ENCODE measurements at regions not wholly inside any gene's neighbourhood (a gene's known extent, or its start where the extent isn't known, plus 50 kb on each side); places are given as distances from the start of the nearest gene placed in this dataset.

GRCh38 chr21:41095983-41096382 lies 72.0 kb upstream of the BACE2 start:
- no peak overlapping the region for H3K4me3 Mint-ChIP-seq
- ATAC-seq (no peak), DNase-seq (no peak)
- peaks cover 4% of the 10 kb centered on the region for H3K9me3 Mint-ChIP-seq
- no peaks in the 10 kb centered on the region for H3K4me1 Mint-ChIP-seq (ENCODE audit: low read depth)
- peaks cover 10% of the 10 kb centered on the region for H3K27me3 Mint-ChIP-seq (ENCODE audit: low read depth)
- no peaks in the 10 kb centered on the region for H3K36me3 Mint-ChIP-seq (ENCODE audit: insufficient read depth)

DNA sequence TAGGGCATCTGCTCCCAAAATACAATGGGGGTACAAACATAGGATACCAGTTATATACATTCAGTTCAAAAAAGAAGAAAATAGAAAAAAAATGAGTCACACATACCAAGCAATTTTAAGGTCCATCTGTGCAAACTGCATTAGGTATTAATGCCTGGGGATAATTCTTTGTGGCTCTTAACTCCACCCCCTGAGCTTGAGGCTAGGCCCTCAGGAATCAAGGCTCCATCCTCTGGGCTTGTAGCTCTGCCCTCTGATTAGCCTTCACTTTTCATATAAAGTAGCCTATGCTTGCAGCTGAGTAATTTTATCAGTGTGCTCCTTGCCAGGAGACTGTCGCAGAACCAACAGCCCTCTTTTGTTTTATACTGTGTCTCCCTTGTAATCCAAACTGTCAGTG lies 69.9 kb upstream of the BACE2 start:
- Mint-ChIP-seq H3K4me3 (no peak overlapping the region), H3K9me3 (peaks cover 4% of the 10 kb centered on the region)
- DNase-seq: no peak

DNA sequence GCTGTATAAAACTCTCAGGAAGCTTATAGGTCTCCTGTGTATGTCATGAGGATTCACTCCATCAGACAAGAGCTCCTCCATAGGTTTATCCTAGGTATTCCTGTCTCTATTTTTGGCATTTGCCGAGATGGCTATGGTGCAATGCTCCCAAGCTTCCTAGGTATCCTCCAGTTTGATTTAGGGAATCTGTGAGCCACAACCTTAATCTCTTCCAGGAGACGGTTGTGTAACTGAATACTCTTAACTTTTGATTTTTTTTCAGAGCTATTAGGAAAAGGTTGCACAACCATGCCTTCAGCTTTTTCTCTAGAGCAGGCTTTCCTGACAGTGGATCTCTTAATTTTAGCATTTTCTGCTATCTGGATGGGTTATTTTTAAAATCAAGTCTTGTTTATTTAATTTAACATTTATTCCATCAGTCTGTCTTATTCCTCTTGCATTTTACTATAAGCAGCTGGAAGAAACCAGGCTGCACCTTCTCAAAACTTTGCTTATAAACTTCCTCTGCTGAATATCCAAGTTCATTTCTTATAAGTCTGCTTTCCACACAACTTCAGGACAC lies 69.4 kb upstream of the BACE2 start:
- DNase-seq: no peak
- Mint-ChIP-seq H3K9me3 (peaks cover 4% of the 10 kb centered on the region), H3K4me1 (ENCODE audit: low read depth) (no peaks in the 10 kb centered on the region), H3K4me3 (no peak overlapping the region), H3K36me3 (ENCODE audit: insufficient read depth) (no peaks in the 10 kb centered on the region), H3K27me3 (ENCODE audit: low read depth) (peaks cover 12% of the 10 kb centered on the region)
- ATAC-seq: no peak

More for the DNA sequence above, 69.9 kb upstream of the BACE2 start:
- no peaks in the 10 kb centered on the region for H3K4me1 Mint-ChIP-seq (ENCODE audit: low read depth)
- ATAC-seq: no peak
- peaks cover 10% of the 10 kb centered on the region for H3K27me3 Mint-ChIP-seq (ENCODE audit: low read depth)
- no peaks in the 10 kb centered on the region for H3K36me3 Mint-ChIP-seq (ENCODE audit: insufficient read depth)

GRCh38 chr21:41100826-41101550 lies 67.0 kb upstream of the BACE2 start:
- peaks cover 4% of the 10 kb centered on the region for H3K9me3 Mint-ChIP-seq
- H3K4me3 Mint-ChIP-seq: no peak overlapping the region
- H3K36me3 Mint-ChIP-seq (ENCODE audit: insufficient read depth): no peaks in the 10 kb centered on the region
- ATAC-seq (no peak), DNase-seq (no peak)
- H3K4me1 Mint-ChIP-seq (ENCODE audit: low read depth): no peaks in the 10 kb centered on the region
- H3K27me3 Mint-ChIP-seq (ENCODE audit: low read depth): peaks cover 25% of the 10 kb centered on the region

DNA sequence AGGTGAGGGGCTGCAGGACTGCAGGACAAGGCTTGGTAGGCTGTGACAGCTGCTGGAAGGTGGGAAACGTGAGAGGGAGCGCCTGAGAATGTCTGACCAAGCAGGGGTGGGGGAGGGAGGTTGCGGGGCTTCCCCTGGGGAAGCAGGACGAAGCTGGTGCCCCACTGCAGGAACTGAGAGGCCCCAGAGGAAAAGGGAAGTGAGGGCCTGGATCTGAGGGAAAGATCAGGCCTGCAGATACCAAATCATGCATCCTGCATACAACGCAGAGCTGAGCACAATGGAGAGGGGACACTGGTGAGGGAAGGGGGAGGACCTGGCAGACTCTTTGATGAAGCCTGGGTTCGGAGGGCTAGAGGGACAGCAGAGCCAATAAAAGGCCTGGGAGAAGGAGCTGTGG lies 65.7 kb upstream of the BACE2 start:
- H3K4me3 Mint-ChIP-seq: no peak overlapping the region
- H3K9me3 Mint-ChIP-seq: peaks cover 4% of the 10 kb centered on the region
- no peaks in the 10 kb centered on the region for H3K36me3 Mint-ChIP-seq (ENCODE audit: insufficient read depth)
- H3K4me1 Mint-ChIP-seq (ENCODE audit: low read depth): no peaks in the 10 kb centered on the region
- DNase-seq (no peak), ATAC-seq (no peak)
- peaks cover 26% of the 10 kb centered on the region for H3K27me3 Mint-ChIP-seq (ENCODE audit: low read depth)

DNA sequence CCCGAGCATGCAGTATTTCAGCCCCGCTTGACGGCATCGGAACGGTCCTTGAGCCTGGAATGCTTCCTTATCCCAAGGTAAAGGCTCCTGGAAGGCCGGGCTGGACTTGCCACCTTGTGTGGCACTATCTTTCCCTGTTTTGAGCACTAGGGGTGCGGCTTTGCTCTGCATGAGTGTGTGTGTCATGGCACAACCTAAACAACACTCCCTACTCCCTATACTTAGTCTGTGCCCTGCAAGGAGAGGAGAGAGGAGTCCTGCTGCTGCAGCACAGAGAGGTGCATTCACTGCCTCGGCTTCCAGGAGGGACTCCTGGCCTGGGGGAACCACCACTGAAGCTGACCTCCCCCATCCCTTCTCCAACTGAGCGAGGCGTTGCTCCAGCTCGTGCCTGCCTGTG lies 60.4 kb upstream of the BACE2 start:
- H3K4me1 Mint-ChIP-seq (ENCODE audit: low read depth): peaks cover 11% of the 10 kb centered on the region
- no peaks in the 10 kb centered on the region for H3K9me3 Mint-ChIP-seq
- DNase-seq (no peak), ATAC-seq (no peak)
- peaks cover 47% of the 10 kb centered on the region for H3K27me3 Mint-ChIP-seq (ENCODE audit: low read depth)
- H3K36me3 Mint-ChIP-seq (ENCODE audit: insufficient read depth): no peaks in the 10 kb centered on the region
- H3K4me3 Mint-ChIP-seq: no peak overlapping the region

DNA sequence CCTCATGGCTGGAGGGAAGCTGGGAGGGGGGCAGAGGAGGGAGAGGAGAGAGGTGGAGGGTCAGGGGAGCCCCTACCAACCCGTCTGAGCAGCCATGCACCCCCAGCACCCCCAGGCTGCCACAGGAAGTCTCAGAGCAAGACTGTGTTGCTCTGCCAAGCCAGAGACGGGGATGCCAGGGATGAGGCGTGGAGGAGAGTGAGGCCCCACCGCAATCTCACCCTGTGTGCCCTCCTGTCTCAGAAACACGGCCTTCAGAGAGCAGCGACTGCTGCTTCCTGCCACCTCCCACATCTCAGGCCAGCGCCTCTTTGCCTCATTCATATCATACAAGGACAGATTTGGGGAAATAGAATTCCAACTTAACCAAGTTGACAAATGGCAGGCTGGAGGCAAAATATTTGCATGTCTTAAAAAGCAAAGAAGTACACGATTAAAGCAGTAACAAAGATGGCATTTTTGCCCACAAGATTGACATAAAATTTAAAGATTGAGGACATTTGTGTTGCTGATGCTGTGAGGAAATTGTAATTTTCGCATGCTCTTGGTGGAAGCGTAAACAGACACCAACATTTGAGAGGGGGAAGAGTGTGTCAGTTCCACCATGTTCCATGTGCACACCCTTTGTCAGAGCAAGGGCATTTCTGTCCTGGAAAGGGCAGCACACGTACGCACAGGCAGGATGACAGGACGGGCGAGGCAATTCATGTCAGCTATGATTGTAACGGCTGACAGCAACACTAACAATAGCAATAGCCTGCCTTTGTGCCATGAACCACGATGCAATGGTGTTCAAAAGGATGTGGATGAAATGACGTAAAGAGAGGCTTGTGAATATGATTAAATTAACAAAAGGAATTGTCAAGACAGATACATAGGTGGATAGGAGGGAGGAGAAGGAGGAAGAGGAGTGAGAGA lies 59.0 kb upstream of the BACE2 start:
- ATAC-seq (no peak), DNase-seq (no peak)
- Mint-ChIP-seq H3K4me3 (no peak overlapping the region), H3K27me3 (ENCODE audit: low read depth) (peaks cover 44% of the 10 kb centered on the region), H3K9me3 (no peaks in the 10 kb centered on the region), H3K4me1 (ENCODE audit: low read depth) (peaks cover 21% of the 10 kb centered on the region), H3K36me3 (ENCODE audit: insufficient read depth) (no peaks in the 10 kb centered on the region)

GRCh38 chr21:41110161-41110560 lies 57.8 kb upstream of the BACE2 start:
- ATAC-seq (no peak), DNase-seq (no peak)
- H3K4me1 Mint-ChIP-seq (ENCODE audit: low read depth): peaks cover 21% of the 10 kb centered on the region
- no peaks in the 10 kb centered on the region for H3K36me3 Mint-ChIP-seq (ENCODE audit: insufficient read depth)
- H3K27me3 Mint-ChIP-seq (ENCODE audit: low read depth): peaks cover 35% of the 10 kb centered on the region
- no peaks in the 10 kb centered on the region for H3K9me3 Mint-ChIP-seq
- H3K4me3 Mint-ChIP-seq: no peak overlapping the region

DNA sequence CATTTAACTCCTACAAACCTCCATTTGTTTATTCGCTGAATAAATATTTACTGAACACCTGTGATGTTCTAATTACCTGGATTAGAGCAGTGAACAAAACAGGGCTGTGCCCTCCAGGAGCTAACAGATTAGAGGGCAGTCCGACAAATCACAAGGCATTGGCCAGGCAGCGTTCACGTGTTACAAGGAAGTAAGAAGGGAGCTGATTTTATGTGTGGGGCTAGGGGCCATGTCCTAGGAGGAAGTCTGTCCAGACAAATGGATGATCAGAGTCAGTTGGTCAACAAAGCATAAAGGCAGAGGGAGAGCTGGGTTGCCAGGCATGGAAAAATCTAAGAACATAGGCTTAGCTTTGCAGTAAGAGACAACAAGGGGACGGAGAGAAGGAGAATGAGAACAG lies 57.3 kb upstream of the BACE2 start:
- ATAC-seq: no peak
- Mint-ChIP-seq H3K36me3 (ENCODE audit: insufficient read depth) (no peaks in the 10 kb centered on the region), H3K27me3 (ENCODE audit: low read depth) (peaks cover 32% of the 10 kb centered on the region), H3K4me1 (ENCODE audit: low read depth) (peaks cover 21% of the 10 kb centered on the region), H3K4me3 (no peak overlapping the region), H3K9me3 (no peaks in the 10 kb centered on the region)
- no peak for DNase-seq

DNA sequence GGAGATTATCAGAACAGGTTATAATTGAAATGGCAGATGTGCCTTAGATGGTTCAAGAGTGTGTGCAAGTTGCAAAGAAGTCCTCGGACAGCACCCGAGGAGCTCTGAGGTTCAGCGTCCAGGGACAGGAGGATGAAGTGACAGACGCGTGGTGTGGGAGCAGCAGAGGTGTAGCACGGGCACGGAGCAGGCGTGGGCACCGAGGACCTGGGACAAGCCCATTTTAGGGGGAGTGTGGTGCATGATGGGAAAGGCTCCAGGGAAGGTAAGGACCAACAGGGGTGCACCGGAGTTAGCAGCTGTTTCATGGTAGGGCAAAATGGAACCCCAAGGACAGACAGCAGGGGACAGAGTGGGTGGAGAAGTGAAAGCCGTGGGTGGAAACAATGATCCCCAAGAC lies 56.3 kb upstream of the BACE2 start:
- no peak for DNase-seq
- H3K4me1 Mint-ChIP-seq (ENCODE audit: low read depth): peaks cover 21% of the 10 kb centered on the region
- ATAC-seq: no peak
- H3K36me3 Mint-ChIP-seq (ENCODE audit: insufficient read depth): no peaks in the 10 kb centered on the region
- H3K9me3 Mint-ChIP-seq: no peaks in the 10 kb centered on the region
- no peak overlapping the region for H3K4me3 Mint-ChIP-seq
- H3K27me3 Mint-ChIP-seq (ENCODE audit: low read depth): peaks cover 24% of the 10 kb centered on the region

GRCh38 chr21:41112740-41113692 lies 54.9 kb upstream of the BACE2 start:
- no peak for DNase-seq
- Mint-ChIP-seq H3K9me3 (no peaks in the 10 kb centered on the region), H3K4me3 (peak overlapping the region; percentile 66), H3K27me3 (ENCODE audit: low read depth) (peaks cover 14% of the 10 kb centered on the region), H3K4me1 (ENCODE audit: low read depth) (peaks cover 21% of the 10 kb centered on the region), H3K36me3 (ENCODE audit: insufficient read depth) (no peaks in the 10 kb centered on the region)
- ATAC-seq: peak; percentile 37 to 38

DNA sequence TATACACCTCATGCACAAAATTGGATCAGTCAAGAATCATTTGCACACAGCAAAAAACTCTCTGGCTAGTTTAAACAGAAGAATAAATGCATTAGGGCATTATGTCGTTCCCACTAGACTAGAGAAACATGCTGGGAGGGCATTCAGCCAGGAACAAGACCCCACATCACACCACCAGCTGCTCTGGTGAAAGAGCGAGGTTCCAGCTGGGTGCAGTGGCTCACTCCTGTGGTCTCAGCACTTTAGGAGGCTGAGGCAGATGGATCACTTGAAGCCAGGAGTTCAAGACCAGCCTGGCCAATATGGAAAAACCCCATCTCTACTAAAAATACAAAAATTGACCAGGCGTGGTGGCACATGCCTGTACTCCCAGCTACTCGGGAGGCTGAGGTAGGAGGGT lies 52.1 kb upstream of the BACE2 start:
- no peaks in the 10 kb centered on the region for H3K9me3 Mint-ChIP-seq
- DNase-seq: no peak
- peaks cover 21% of the 10 kb centered on the region for H3K4me1 Mint-ChIP-seq (ENCODE audit: low read depth)
- ATAC-seq: no peak
- peaks cover 4% of the 10 kb centered on the region for H3K27me3 Mint-ChIP-seq (ENCODE audit: low read depth)
- H3K4me3 Mint-ChIP-seq: no peak overlapping the region
- no peaks in the 10 kb centered on the region for H3K36me3 Mint-ChIP-seq (ENCODE audit: insufficient read depth)

Measured in activated T-cell treated with anti-CD3 and anti-CD28 coated beads, Interleukin-2, amount 50 U/mL, for 4 hours (primary cell).